ENCODE measurements at regions not wholly inside any gene's neighbourhood (a gene's known extent, or its start where the extent isn't known, plus 50 kb on each side); places are given as distances from the start of the nearest gene placed in this dataset. TPM values are rescaled to one million over a fixed set of nuclear protein-coding genes. Genes with fewer than 3 reads are reported as not detected.

- TF ChIP-seq EZH2phosphoT487 (IDR thresholded peaks at IDR 0.05; ENCODE audit: borderline replicate concordance, low read depth, low read length) (no peak), CTCF (conservative IDR thresholded peaks at IDR 0.05; ENCODE audit: low read length) (no peak)
- no peak overlapping the region for H2AFZ ChIP-seq (ENCODE audit: low read length)
- BruUV-seq (replicated peaks) = no TSS peak
- H3K79me2 ChIP-seq (ENCODE audit: insufficient read depth, low read depth, low read length) = no peaks in the 10 kb centered on the region
- no peaks in the 10 kb centered on the region for H3K36me3 ChIP-seq (ENCODE audit: insufficient read depth, low read length)
- intact Hi-C loops (cut with micrococcal nuclease; ENCODE audit: unreplicated experiment) = no loop called here
- no peaks in the 10 kb centered on the region for H3K9me3 ChIP-seq (ENCODE audit: low read length)
- DNase-seq (ENCODE audit: low spot score) = no peak
- no peak overlapping the region for H3K4me2 ChIP-seq (ENCODE audit: low read length)
- ChIA-PET CTCF (ENCODE audit: unreplicated experiment) (no interaction called here), POLR2A (interaction anchor here (2.0 kb wide), 1 partner anchor 10 kb away, joined by 7 read pairs; no protein-coding TSS in a partner anchor)
- H3K9me2 ChIP-seq (ENCODE audit: insufficient read depth, low read length) = no peaks in the 10 kb centered on the region
- H3K27ac ChIP-seq (ENCODE audit: low read depth, low read length, poor library complexity, severe bottlenecking) = no peak overlapping the region
- no peaks in the 10 kb centered on the region for H4K20me1 ChIP-seq (ENCODE audit: insufficient read depth, low read length)
- no peaks in the 10 kb centered on the region for H3K4me1 ChIP-seq (ENCODE audit: insufficient read depth, low read length, poor library complexity, severe bottlenecking)
- H3K4me3 ChIP-seq (ENCODE audit: low read depth, low read length, poor library complexity, severe bottlenecking) = no peak overlapping the region
Measured at GRCh38 chr7:21374134-21374533, 53.7 kb upstream of the SP4 start.

- H3K4me3 ChIP-seq (ENCODE audit: low read depth, low read length, poor library complexity, severe bottlenecking) = no peak overlapping the region
- no peak overlapping the region for H3K4me2 ChIP-seq (ENCODE audit: low read length)
- H3K79me2 ChIP-seq (ENCODE audit: insufficient read depth, low read depth, low read length) = no peaks in the 10 kb centered on the region
- H3K9me2 ChIP-seq (ENCODE audit: insufficient read depth, low read length) = no peaks in the 10 kb centered on the region
- H3K27ac ChIP-seq (ENCODE audit: low read depth, low read length, poor library complexity, severe bottlenecking) = no peak overlapping the region
- ChIA-PET CTCF (ENCODE audit: unreplicated experiment) (no interaction called here), POLR2A (interaction anchor here (0.6 to 0.9 kb wide), 2 partner anchors 22 to 31 kb away, joined by 3 read pairs; no protein-coding TSS in a partner anchor)
- no peak for DNase-seq (ENCODE audit: low spot score)
- intact Hi-C loops (cut with micrococcal nuclease; ENCODE audit: unreplicated experiment) = no loop called here
- H2AFZ ChIP-seq (ENCODE audit: low read length) = no peak overlapping the region
- no TSS peak for BruUV-seq (replicated peaks)
- H3K9me3 ChIP-seq (ENCODE audit: low read length) = no peaks in the 10 kb centered on the region
- TF ChIP-seq EZH2phosphoT487 (IDR thresholded peaks at IDR 0.05; ENCODE audit: borderline replicate concordance, low read depth, low read length) (no peak), CTCF (conservative IDR thresholded peaks at IDR 0.05; ENCODE audit: low read length) (no peak)
- no peaks in the 10 kb centered on the region for H3K4me1 ChIP-seq (ENCODE audit: insufficient read depth, low read length, poor library complexity, severe bottlenecking)
- H4K20me1 ChIP-seq (ENCODE audit: insufficient read depth, low read length) = no peaks in the 10 kb centered on the region
- no peaks in the 10 kb centered on the region for H3K36me3 ChIP-seq (ENCODE audit: insufficient read depth, low read length)
Measured at GRCh38 chr7:21377545-21377944, 50.3 kb upstream of the SP4 start.

Small RNA genes lying in the stretch of these regions (small RNA-seq; reads per million reads assigned to genes)
- gene RN7SL542P = not detected

Measured in OCI-LY7 (cell line).